ENCODE measurements at regions not wholly inside any gene's neighbourhood (a gene's known extent, or its start where the extent isn't known, plus 50 kb on each side); places are given as distances from the start of the nearest gene placed in this dataset.
A peak's percentile ranks its signal among the peaks of the same experiment; 100 is the strongest.

DNA sequence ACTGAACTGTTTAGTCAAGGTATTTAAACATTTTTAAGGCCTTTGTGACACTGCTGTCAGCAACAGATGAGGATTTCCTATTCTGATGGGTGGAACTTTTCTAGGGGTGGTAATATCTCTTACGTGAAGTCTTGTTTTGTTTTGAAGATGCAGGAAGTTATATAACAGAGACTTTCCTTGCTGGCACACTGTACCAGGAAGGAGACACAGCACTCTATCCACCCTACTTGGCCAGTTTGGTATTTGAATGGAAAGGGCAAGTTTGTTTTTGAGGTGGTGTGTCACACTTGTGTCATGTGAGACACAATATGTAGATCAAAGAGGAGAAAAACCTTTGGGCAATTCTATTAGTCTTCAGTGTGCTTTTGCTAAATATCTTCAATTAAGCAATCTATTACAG is 51.6 kb upstream of the SRP54 start:
- DNase-seq (ENCODE audit: low spot score), result peak; percentile 31
- Mint-ChIP-seq H3K36me3 (ENCODE audit: low read depth) (peaks cover 6% of the 10 kb centered on the region), H3K27me3 (ENCODE audit: low read depth) (no peaks in the 10 kb centered on the region), H3K4me1 (ENCODE audit: low read depth) (peaks cover 30% of the 10 kb centered on the region), H3K9me3 (no peaks in the 10 kb centered on the region), H3K27ac (peak overlapping the region; percentile 92), H3K4me3 (peak overlapping the region; percentile 76)

DNA sequence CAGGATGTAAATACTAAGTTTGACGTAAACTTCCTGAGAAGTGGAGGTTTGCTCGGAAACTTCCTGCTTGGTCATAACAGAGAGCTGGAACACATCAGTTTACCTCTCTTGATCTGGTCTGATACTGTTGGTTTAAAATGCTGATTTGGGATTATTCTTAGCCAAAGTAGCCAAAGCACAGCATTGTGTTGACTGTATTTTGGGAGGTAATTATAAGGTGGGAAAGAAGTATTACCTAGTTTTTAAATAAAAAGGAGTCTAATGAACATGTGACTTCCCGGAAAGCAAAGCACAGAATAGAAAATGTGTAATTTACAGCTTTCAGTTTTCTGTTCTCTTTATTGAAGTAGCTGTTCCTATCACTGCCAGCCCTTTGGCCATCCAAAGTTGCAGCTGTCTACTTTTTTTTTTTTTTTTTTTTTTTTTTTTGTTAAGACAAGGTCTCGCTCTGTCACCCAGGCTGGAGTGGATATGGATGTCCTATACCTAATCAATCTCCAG is 52.2 kb upstream of the SRP54 start:
- Mint-ChIP-seq H3K9me3 (no peaks in the 10 kb centered on the region), H3K4me1 (ENCODE audit: low read depth) (peaks cover 30% of the 10 kb centered on the region), H3K4me3 (peak overlapping the region; percentile 76), H3K27me3 (ENCODE audit: low read depth) (no peaks in the 10 kb centered on the region), H3K27ac (peak overlapping the region; percentile 92), H3K36me3 (ENCODE audit: low read depth) (peaks cover 6% of the 10 kb centered on the region)
- peak; percentile 26 for DNase-seq (ENCODE audit: low spot score)

DNA sequence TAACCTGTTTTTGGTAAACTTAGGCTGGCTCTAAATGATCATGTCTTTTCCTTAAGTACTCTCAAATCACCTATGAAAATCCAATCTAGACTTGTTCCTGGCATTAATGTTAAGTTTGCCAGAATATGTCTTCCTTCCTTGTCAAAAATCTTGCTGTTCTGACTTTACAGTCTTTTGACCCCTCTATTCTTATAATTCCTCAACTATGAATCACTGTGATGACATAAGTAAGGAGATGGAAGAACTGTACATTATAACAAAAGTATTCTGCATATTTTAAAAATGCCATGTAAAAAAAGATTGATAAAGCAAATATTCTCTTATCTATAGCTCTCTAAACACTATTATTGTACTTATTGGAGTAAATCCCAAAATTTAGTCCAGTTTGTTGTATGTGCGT is 51.4 kb upstream of the BAZ1A start:
- no peak overlapping the region for H3K27ac Mint-ChIP-seq
- H3K27me3 Mint-ChIP-seq (ENCODE audit: low read depth), result no peaks in the 10 kb centered on the region
- peaks cover 4% of the 10 kb centered on the region for H3K36me3 Mint-ChIP-seq (ENCODE audit: low read depth)
- DNase-seq (ENCODE audit: low spot score), result no peak
- H3K4me3 Mint-ChIP-seq, result no peak overlapping the region
- H3K9me3 Mint-ChIP-seq, result no peaks in the 10 kb centered on the region
- H3K4me1 Mint-ChIP-seq (ENCODE audit: low read depth), result peaks cover 20% of the 10 kb centered on the region

Measured in T-helper 2 cell treated with Interferon-gamma antibody and Interleukin-4, amounts not matched to agents 5 μg/mL and 100 μg/mL, for 36 hours (primary cell).